ENCODE measurements at regions not wholly inside any gene's neighbourhood (a gene's known extent, or its start where the extent isn't known, plus 50 kb on each side); places are given as distances from the start of the nearest gene placed in this dataset.

GRCh38 chr4:171534391-171534790 is 278.8 kb upstream of the GALNTL6 start:
- TF ChIP-seq CTCF (IDR thresholded peaks at IDR 0.05; ENCODE audit: insufficient read depth, low read length) (no peak), POLR2AphosphoS5 (IDR thresholded peaks at IDR 0.05; ENCODE audit: low read depth) (no peak)

Measured in HL-60 (cell line).